ENCODE measurements at regions not wholly inside any gene's neighbourhood (a gene's known extent, or its start where the extent isn't known, plus 50 kb on each side); places are given as distances from the start of the nearest gene placed in this dataset.
A peak's percentile ranks its signal among the peaks of the same experiment; 100 is the strongest.

- no peaks in the 10 kb centered on the region for H3K36me3 ChIP-seq (replicated peaks; ENCODE audit: control insufficient read depth, insufficient read depth, low read length)
- no peak for DNase-seq
- no peak overlapping the region for H3K4me3 ChIP-seq (ENCODE audit: insufficient read depth, low read depth, low read length)
- no peaks in the 10 kb centered on the region for H3K27me3 ChIP-seq (ENCODE audit: control insufficient read depth, insufficient read depth, low read length)
Measured at GRCh38 chr18:40440088-40440487, 1514.9 kb upstream of the PIK3C3 start.

- H3K27me3 ChIP-seq (ENCODE audit: control insufficient read depth, insufficient read depth, low read length): no peaks in the 10 kb centered on the region
- no peak for DNase-seq
- H3K4me3 ChIP-seq (ENCODE audit: insufficient read depth, low read depth, low read length): no peak overlapping the region
- no peaks in the 10 kb centered on the region for H3K36me3 ChIP-seq (replicated peaks; ENCODE audit: control insufficient read depth, insufficient read depth, low read length)
Measured at GRCh38 chr18:40437517-40437916, 1517.5 kb upstream of the PIK3C3 start.

GRCh38 chr18:40431071-40431985 lies 1523.7 kb upstream of the PIK3C3 start:
- Histone ChIP-seq H3K4me3 (ENCODE audit: insufficient read depth, low read depth, low read length) (no peak overlapping the region), H3K36me3 (replicated peaks; ENCODE audit: control insufficient read depth, insufficient read depth, low read length) (no peaks in the 10 kb centered on the region), H3K27me3 (ENCODE audit: control insufficient read depth, insufficient read depth, low read length) (no peaks in the 10 kb centered on the region)
- no peak for DNase-seq

- H3K36me3 ChIP-seq (replicated peaks; ENCODE audit: control insufficient read depth, insufficient read depth, low read length): no peaks in the 10 kb centered on the region
Measured at GRCh38 chr18:40423291-40423690, 1531.7 kb upstream of the PIK3C3 start.

GRCh38 chr18:40420675-40421074 lies 1534.4 kb upstream of the PIK3C3 start:
- Histone ChIP-seq H3K36me3 (replicated peaks; ENCODE audit: control insufficient read depth, insufficient read depth, low read length) (no peaks in the 10 kb centered on the region), H3K27me3 (ENCODE audit: control insufficient read depth, insufficient read depth, low read length) (no peaks in the 10 kb centered on the region), H3K4me3 (ENCODE audit: insufficient read depth, low read depth, low read length) (no peak overlapping the region)
- no peak for DNase-seq

More at GRCh38 chr18:40423291-40423690, 1531.7 kb upstream of the PIK3C3 start:
- no peak overlapping the region for H3K4me3 ChIP-seq (ENCODE audit: insufficient read depth, low read depth, low read length)
- DNase-seq: no peak
- H3K27me3 ChIP-seq (ENCODE audit: control insufficient read depth, insufficient read depth, low read length): no peaks in the 10 kb centered on the region

GRCh38 chr18:40417501-40417900 lies 1537.5 kb upstream of the PIK3C3 start:
- Histone ChIP-seq H3K4me3 (ENCODE audit: insufficient read depth, low read depth, low read length) (no peak overlapping the region), H3K36me3 (replicated peaks; ENCODE audit: control insufficient read depth, insufficient read depth, low read length) (no peaks in the 10 kb centered on the region), H3K27me3 (ENCODE audit: control insufficient read depth, insufficient read depth, low read length) (no peaks in the 10 kb centered on the region)
- DNase-seq: no peak

GRCh38 chr18:40415821-40416220 lies 1539.2 kb upstream of the PIK3C3 start:
- Histone ChIP-seq H3K4me3 (ENCODE audit: insufficient read depth, low read depth, low read length) (no peak overlapping the region), H3K27me3 (ENCODE audit: control insufficient read depth, insufficient read depth, low read length) (no peaks in the 10 kb centered on the region), H3K36me3 (replicated peaks; ENCODE audit: control insufficient read depth, insufficient read depth, low read length) (no peaks in the 10 kb centered on the region)
- DNase-seq: no peak

- Histone ChIP-seq H3K27me3 (ENCODE audit: control insufficient read depth, insufficient read depth, low read length) (no peaks in the 10 kb centered on the region), H3K36me3 (replicated peaks; ENCODE audit: control insufficient read depth, insufficient read depth, low read length) (no peaks in the 10 kb centered on the region), H3K4me3 (ENCODE audit: insufficient read depth, low read depth, low read length) (no peak overlapping the region)
- no peak for DNase-seq
Measured at GRCh38 chr18:40415176-40415791, 1539.8 kb upstream of the PIK3C3 start.

- DNase-seq: no peak
- Histone ChIP-seq H3K27me3 (ENCODE audit: control insufficient read depth, insufficient read depth, low read length) (no peaks in the 10 kb centered on the region), H3K36me3 (replicated peaks; ENCODE audit: control insufficient read depth, insufficient read depth, low read length) (no peaks in the 10 kb centered on the region), H3K4me3 (ENCODE audit: insufficient read depth, low read depth, low read length) (no peak overlapping the region)
Measured at GRCh38 chr18:40414155-40414754, 1540.8 kb upstream of the PIK3C3 start.

- Histone ChIP-seq H3K27me3 (ENCODE audit: control insufficient read depth, insufficient read depth, low read length) (no peaks in the 10 kb centered on the region), H3K36me3 (replicated peaks; ENCODE audit: control insufficient read depth, insufficient read depth, low read length) (no peaks in the 10 kb centered on the region), H3K4me3 (ENCODE audit: insufficient read depth, low read depth, low read length) (no peak overlapping the region)
- DNase-seq: peak; percentile 23
Measured at GRCh38 chr18:40413160-40413559, 1541.9 kb upstream of the PIK3C3 start.

GRCh38 chr18:40412410-40412809 lies 1542.6 kb upstream of the PIK3C3 start:
- H3K27me3 ChIP-seq (ENCODE audit: control insufficient read depth, insufficient read depth, low read length): no peaks in the 10 kb centered on the region

GRCh38 chr18:40407909-40408308 lies 1547.1 kb upstream of the PIK3C3 start:
- H3K4me3 ChIP-seq (ENCODE audit: insufficient read depth, low read depth, low read length): no peak overlapping the region
- DNase-seq: no peak
- H3K36me3 ChIP-seq (replicated peaks; ENCODE audit: control insufficient read depth, insufficient read depth, low read length): no peaks in the 10 kb centered on the region
- no peaks in the 10 kb centered on the region for H3K27me3 ChIP-seq (ENCODE audit: control insufficient read depth, insufficient read depth, low read length)

More at GRCh38 chr18:40412410-40412809, 1542.6 kb upstream of the PIK3C3 start:
- no peaks in the 10 kb centered on the region for H3K36me3 ChIP-seq (replicated peaks; ENCODE audit: control insufficient read depth, insufficient read depth, low read length)
- no peak for DNase-seq
- H3K4me3 ChIP-seq (ENCODE audit: insufficient read depth, low read depth, low read length): no peak overlapping the region

- no peak for DNase-seq
- H3K4me3 ChIP-seq (ENCODE audit: insufficient read depth, low read depth, low read length): no peak overlapping the region
- H3K27me3 ChIP-seq (ENCODE audit: control insufficient read depth, insufficient read depth, low read length): no peaks in the 10 kb centered on the region
- H3K36me3 ChIP-seq (replicated peaks; ENCODE audit: control insufficient read depth, insufficient read depth, low read length): no peaks in the 10 kb centered on the region
Measured at GRCh38 chr18:40404284-40404683, 1550.8 kb upstream of the PIK3C3 start.

GRCh38 chr18:40402052-40402451 lies 1553.0 kb upstream of the PIK3C3 start:
- no peaks in the 10 kb centered on the region for H3K36me3 ChIP-seq (replicated peaks; ENCODE audit: control insufficient read depth, insufficient read depth, low read length)

GRCh38 chr18:40388121-40388520 lies 1566.9 kb upstream of the PIK3C3 start:
- H3K27me3 ChIP-seq (ENCODE audit: control insufficient read depth, insufficient read depth, low read length): no peaks in the 10 kb centered on the region
- H3K36me3 ChIP-seq (replicated peaks; ENCODE audit: control insufficient read depth, insufficient read depth, low read length): no peaks in the 10 kb centered on the region
- H3K4me3 ChIP-seq (ENCODE audit: insufficient read depth, low read depth, low read length): no peak overlapping the region
- DNase-seq: no peak

More at GRCh38 chr18:40402052-40402451, 1553.0 kb upstream of the PIK3C3 start:
- no peaks in the 10 kb centered on the region for H3K27me3 ChIP-seq (ENCODE audit: control insufficient read depth, insufficient read depth, low read length)
- H3K4me3 ChIP-seq (ENCODE audit: insufficient read depth, low read depth, low read length): no peak overlapping the region
- DNase-seq: no peak
